ENCODE measurements at regions not wholly inside any gene's neighbourhood (a gene's known extent, or its start where the extent isn't known, plus 50 kb on each side); places are given as distances from the start of the nearest gene placed in this dataset.
A peak's percentile ranks its signal among the peaks of the same experiment; 100 is the strongest.

GRCh38 chr11:112511911-112512310 lies 251.3 kb upstream of the PLET1 start:
- DNase-seq (ENCODE audit: low read depth in 2 of 2), result no peak

- no peak for DNase-seq (ENCODE audit: low read depth in 2 of 2)
Measured at GRCh38 chr11:112513417-112513816, 252.8 kb upstream of the PLET1 start.

GRCh38 chr11:112514011-112514740 lies 253.5 kb upstream of the PLET1 start:
- no peak for DNase-seq (ENCODE audit: low read depth in 2 of 2)

- no peak for DNase-seq (ENCODE audit: low read depth in 2 of 2)
Measured at GRCh38 chr11:112516261-112516660, 255.6 kb upstream of the PLET1 start.

GRCh38 chr11:112516755-112517154 lies 256.1 kb upstream of the PLET1 start:
- DNase-seq (ENCODE audit: low read depth in 2 of 2), result no peak

DNA sequence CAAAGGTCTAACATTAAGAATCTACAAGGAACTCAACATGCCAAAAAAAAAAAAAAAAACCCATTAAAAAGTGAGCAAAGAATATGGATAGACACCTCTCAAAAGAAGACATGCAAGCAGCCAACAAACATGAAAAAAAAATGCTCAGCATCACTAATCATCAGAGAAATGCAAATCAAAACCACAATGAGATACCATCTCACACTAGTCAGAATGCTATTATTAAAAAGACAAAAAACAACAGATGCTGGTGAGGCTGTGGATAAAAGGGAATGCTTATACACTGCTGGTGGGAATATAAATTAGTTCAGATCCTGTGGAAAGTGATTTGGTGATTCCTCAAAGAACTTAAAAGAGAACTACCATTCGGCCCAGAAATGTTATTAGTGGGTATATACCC lies 257.7 kb upstream of the PLET1 start:
- DNase-seq (ENCODE audit: low read depth in 2 of 2), result no peak

DNA sequence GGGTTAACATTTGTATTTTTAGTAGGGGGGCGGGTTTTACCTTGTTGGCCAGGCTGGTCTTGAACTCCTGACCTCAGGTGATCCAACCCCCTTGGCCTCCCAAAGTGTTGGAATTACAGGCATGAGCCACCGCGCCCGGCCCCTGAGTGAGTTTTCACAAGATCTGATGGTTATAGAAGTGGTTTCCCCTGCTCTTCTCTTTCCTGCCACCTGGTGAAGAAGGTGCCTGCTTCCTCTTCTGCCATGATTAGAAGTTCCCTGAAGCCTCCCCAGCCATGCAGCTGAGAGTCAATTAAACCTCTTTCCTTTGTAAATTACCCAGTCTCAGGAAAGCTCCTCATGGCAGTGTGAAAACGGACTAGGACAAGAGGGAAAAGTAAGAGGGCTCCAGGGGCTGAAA lies 259.1 kb upstream of the PLET1 start:
- no peak for DNase-seq (ENCODE audit: low read depth in 2 of 2)

DNA sequence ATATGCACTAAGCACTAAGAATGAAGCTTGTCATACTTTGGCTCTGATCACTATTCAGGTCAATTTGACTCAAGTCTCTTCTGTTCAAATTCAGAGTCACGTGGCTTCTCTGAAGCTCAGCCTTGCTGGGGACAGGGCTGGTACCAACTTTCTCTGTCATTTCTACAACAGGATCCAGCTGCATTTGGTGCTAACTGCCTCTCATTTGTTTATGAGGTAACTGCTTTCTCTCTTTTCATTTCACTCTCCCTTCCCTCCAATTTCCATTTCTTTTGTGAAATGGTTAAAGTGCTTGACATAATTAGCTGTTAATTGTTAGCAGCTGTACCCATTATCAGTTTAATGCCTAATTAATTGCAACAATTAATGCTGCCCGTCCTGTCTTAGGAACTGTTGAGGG lies 259.7 kb upstream of the PLET1 start:
- DNase-seq (ENCODE audit: low read depth in 2 of 2), result no peak

- DNase-seq (ENCODE audit: low read depth in 2 of 2), result no peak
Measured at GRCh38 chr11:112522536-112522935, 261.9 kb upstream of the PLET1 start.

GRCh38 chr11:112523031-112523430 lies 262.4 kb upstream of the PLET1 start:
- no peak for DNase-seq (ENCODE audit: low read depth in 2 of 2)

- DNase-seq (ENCODE audit: low read depth in 2 of 2), result no peak
Measured at GRCh38 chr11:112523477-112523876, 262.8 kb upstream of the PLET1 start.

- DNase-seq (ENCODE audit: low read depth in 2 of 2), result no peak
Measured at GRCh38 chr11:112523951-112524350, 263.3 kb upstream of the PLET1 start.

DNA sequence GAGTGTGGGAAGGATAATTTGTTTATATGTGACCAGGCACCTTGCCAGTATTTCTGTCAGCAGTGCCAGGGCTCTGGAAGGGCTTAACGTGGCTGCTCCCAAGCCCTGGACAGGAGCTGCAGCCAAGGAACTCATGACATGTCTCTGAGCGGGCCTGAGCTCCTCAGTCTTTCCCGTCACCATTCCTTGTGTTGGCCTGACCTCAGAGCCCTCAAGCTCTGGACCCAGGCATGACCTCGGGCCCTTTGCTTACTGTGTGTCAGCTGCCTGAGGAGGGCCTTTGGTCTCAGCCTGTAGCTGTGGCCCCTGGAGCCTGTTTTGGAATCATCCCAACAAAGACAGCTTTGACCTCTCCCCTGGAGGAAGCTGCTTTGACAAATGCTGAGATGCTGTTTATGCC lies 264.1 kb upstream of the PLET1 start:
- no peak for DNase-seq (ENCODE audit: low read depth in 2 of 2)

DNA sequence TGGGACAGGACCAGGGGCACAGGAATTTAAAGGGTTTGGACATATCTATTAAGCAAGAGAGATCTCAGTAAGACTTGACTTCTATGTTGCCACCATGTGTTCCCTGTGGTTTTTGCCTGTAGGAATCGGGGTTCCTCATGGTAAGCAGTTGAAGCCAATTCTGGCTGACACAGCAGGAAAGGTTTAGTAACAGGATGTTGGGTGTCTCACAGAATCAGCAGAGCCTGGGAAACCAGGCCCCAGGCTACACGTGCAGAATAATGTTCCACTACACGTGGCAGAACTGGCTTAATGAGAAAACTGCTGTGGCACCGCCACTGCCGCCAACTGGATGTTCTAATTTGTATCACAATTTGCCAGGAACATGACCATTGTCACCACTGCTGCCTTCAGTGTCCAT lies 264.6 kb upstream of the PLET1 start:
- no peak for DNase-seq (ENCODE audit: low read depth in 2 of 2)

DNA sequence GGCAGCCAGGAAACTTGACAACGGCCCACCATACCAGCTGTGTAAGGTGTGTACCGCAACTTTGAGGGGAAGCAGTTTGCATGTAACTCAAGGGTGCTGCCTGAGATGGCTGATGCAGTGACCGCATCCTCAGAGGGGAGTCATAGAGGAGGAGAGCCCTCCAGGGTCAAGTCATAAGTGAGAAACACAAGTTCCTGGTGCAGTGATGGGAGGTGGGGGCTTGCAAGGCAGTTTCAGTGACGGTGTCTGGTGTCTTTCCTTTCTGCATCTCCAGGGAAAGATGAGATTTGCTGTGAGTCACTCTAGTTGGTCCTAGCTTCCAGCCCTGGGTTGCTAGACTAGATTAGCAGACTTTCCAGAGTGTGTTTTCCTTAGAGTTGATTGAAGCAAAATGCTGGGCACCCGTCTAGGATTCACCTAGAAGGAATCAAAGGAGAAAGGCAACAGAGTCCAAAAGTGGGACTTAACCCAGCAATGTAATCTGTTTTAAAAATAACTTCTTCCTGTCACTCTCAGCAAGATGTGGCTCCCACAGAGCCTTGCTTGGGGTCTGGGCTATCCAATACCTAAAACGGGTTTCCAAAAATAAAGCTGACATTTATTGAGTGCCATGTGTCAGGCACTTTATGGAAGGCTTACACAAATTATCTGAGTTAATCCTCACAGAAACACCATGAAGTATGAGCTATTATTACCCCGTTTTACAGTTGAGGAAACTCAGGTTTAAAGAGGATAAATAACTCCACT lies 265.4 kb upstream of the PLET1 start:
- peak in 1 of 2 donors; percentile 5 for DNase-seq (ENCODE audit: low read depth in 2 of 2)

DNA sequence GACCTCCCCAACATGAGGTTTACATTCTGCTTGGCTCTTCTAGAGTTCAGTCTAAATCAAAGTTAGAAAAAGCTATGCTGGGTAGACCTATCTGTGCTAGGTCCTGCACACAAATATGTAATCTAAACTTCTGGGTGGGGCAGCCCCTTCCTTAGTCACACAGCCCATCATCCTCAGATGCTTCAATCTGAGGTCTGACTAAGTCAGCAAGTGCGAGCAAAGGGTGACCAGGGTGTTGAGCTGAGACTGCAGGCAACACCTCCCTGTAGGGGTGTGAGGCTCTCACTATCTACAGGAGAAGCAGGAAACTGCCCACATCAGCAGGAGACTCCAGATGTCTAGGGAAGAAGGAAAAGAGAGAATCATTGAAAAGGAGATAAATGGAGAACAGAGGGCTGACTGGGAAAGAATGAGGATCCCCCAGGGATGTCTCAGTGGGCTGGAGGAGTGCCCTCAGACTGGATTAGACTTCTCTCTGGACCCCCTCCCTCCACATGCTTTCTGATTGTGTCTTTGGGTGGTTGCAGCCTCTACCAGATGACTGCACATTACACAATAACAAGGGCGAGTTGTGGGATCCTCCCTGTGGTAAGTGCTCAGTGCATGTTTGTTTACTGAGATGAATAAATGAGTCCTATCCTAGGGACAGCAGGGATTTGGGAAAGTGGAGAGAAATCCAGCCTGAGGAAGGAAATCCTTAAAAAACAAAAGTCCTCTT lies 266.2 kb upstream of the PLET1 start:
- peak in 1 of 2 donors; percentile 23 for DNase-seq (ENCODE audit: low read depth in 2 of 2)

GRCh38 chr11:112529071-112529470 lies 268.4 kb upstream of the PLET1 start:
- no peak for DNase-seq (ENCODE audit: low read depth in 2 of 2)

- DNase-seq (ENCODE audit: low read depth in 2 of 2), result no peak
Measured at GRCh38 chr11:112532506-112532905, 271.8 kb upstream of the PLET1 start.

DNA sequence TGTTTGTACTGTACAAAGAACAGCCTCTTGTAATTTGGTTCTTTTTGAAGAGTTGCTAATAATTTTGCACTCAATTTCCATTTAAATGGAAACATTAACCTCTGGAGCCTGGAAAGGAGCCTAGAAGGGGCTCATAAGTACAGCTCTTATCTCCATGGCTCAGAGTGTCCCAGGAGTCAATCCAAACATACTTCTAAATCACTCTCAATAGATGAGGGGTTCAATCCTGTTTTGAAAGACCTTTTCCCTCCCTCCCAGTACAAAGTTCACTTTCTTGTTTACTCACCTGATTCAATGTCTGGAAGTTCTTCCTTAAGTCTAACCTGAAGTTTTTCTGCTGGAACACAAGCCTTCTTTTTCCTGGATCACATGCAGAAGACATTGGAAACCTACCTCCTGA lies 273.0 kb upstream of the PLET1 start:
- no peak for DNase-seq (ENCODE audit: low read depth in 2 of 2)

GRCh38 chr11:112534208-112534607 lies 273.5 kb upstream of the PLET1 start:
- no peak for DNase-seq (ENCODE audit: low read depth in 2 of 2)

DNA sequence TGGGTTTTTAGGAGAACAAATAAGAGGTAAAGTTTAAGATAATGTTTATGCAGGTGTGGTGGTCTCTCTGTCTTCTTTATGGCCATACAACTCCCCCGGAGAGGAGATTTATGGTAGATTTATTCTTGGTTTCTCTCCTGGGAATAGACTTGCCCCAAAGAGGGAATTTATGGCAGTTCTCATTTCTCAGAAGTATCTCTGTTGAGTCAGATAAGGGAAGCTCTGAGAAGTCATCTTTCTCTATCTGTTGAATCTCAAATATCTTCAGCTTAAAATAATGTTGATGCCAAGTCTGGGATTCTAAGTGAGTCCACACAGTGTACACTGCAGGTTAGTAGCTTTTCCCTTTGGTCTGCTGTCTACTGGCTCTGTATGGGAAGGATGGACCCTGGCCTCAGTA lies 276.4 kb upstream of the PLET1 start:
- no peak for DNase-seq (ENCODE audit: low read depth in 2 of 2)

DNA sequence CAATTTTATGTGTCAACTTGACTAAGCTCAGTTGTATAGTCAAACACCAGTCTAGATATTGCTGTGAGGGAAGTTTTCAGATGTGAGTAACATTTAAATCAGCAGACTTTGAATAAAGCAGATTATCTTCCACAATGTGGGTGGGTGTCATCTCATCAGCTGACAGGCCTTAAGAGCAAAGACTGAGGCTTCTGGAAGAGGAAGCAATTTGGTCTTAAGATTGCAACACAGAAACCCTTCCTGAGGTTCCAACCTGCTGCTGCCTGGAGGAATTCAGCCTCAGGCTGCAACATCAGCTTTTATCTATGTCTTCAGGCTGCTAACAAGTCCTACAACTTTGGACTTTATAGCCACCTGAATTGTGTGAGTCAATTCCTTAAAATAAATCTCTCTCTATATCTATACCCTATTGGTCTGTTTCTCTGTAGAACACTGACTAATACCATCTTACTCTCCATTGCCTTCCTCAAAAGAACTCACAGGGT lies 277.2 kb upstream of the PLET1 start:
- no peak for DNase-seq (ENCODE audit: low read depth in 2 of 2)
